ENCODE measurements at regions not wholly inside any gene's neighbourhood (a gene's known extent, or its start where the extent isn't known, plus 50 kb on each side); places are given as distances from the start of the nearest gene placed in this dataset.

GRCh38 chr3:84836961-84837360, 121.8 kb upstream of the CADM2 start:
- TF ChIP-seq CTCF (conservative IDR thresholded peaks at IDR 0.05; ENCODE audit: low read length), result no peak
- no peak for TF ChIP-seq EZH2phosphoT487 (IDR thresholded peaks at IDR 0.05; ENCODE audit: borderline replicate concordance)
